Endothelial cell of umbilical vein (primary cell): ENCODE measurements at regions not wholly inside any gene's neighbourhood (a gene's known extent, or its start where the extent isn't known, plus 50 kb on each side); places are given as distances from the start of the nearest gene placed in this dataset.

ENCODE experiments used
- BruUV-seq: library from RNA; stranded (reverse); fragments of 400-500 nt; replicated peaks from 2 replicates; lab custom pipeline; 2021; lab: Mats Ljungman, UMichigan
- CTCF ChIA-PET: fragments of 300-600, 350-600 bp; sonication (Branson Sonifier 250); formaldehyde crosslinking; loops from one replicate; lab custom pipeline; 2021; ENCODE audit warnings: antibody characterized with exemption, inconsistent platforms; lab: Charles Lee
- POLR2A ChIA-PET: fragments of 300-600, 350-600 bp; sonication (Branson Sonifier 250); formaldehyde crosslinking; loops from one replicate; lab custom pipeline; 2021; ENCODE audit warnings: antibody characterized with exemption, inconsistent platforms; lab: Charles Lee
- DNase-seq: peaks from one replicate; pipeline ENCODE4 v3.0.0-alpha.2; 2011; ENCODE audit warnings: low read depth, low spot score
- FAIRE-seq: peaks from 2 replicates; lab custom pipeline; 2011; peaks lifted over from hg19 to GRCh38; lab: Jason Lieb, UNC
- H2AFZ ChIP-seq: 2 replicates; pipeline ENCODE4 v1.6.0; 2012; ENCODE audit warnings: low read depth, low read length, control low read depth, inconsistent platforms
- H3K27ac ChIP-seq: 2 replicates; pipeline ENCODE4 v1.5.1; 2011; ENCODE audit warnings: low read depth, mild to moderate bottlenecking, control low read depth, low read length, moderate library complexity; ENCODE audit not compliant: insufficient read depth
- H3K27me3 ChIP-seq, 2 experiments: 2 replicates each; pipeline versions ENCODE4 v1.6.0 to v1.6.1; 2011; ENCODE audit warnings: low read length in 2 of 2, mixed read lengths in 1 of 2; ENCODE audit not compliant: control insufficient read depth in 2 of 2, insufficient read depth in 2 of 2
- H3K36me3 ChIP-seq, 2 experiments: 2 replicates in 1 of 2; 3 replicates in 1 of 2; pipeline ENCODE4 v1.5.1; 2011; ENCODE audit warnings: low read length in 2 of 2, mild to moderate bottlenecking in 1 of 2, moderate library complexity in 1 of 2; ENCODE audit not compliant: control insufficient read depth in 2 of 2, insufficient read depth in 2 of 2; ENCODE audit errors: extremely low read depth in 1 of 2
- H3K4me1 ChIP-seq: 3 replicates; pipeline ENCODE4 v1.5.1; 2011; ENCODE audit warnings: mild to moderate bottlenecking, low read length; ENCODE audit not compliant: control insufficient read depth, insufficient read depth; ENCODE audit errors: extremely low read depth
- H3K4me2 ChIP-seq: 2 replicates; pipeline ENCODE4 v1.6.1; 2011; ENCODE audit warnings: low read length, control low read depth, mixed read lengths; ENCODE audit not compliant: insufficient read depth
- H3K4me3 ChIP-seq, 3 experiments: fragments of 200-600 bp in 1 of 3; sonication (generic), shearing (Covaris generic) in 1 of 3; replicated peaks in 1 of 3; 2 replicates each; pipeline ENCODE4 v1.5.1; 2011 to 2016; ENCODE audit warnings: control low read depth in 3 of 3, low read length in 3 of 3, mild to moderate bottlenecking in 2 of 3, inconsistent platforms in 1 of 3, low read depth in 1 of 3, moderate library complexity in 1 of 3; ENCODE audit not compliant: insufficient read depth in 1 of 3
- H3K79me2 ChIP-seq: 2 replicates; pipeline ENCODE4 v1.6.0; 2012; ENCODE audit warnings: low read length, inconsistent platforms; ENCODE audit not compliant: control insufficient read depth, insufficient read depth
- H3K9ac ChIP-seq: replicated peaks from 2 replicates; pipeline ENCODE3; 2011; ENCODE audit warnings: low read length, control low read depth; ENCODE audit not compliant: insufficient read depth; ENCODE audit errors: extremely low read depth
- H3K9me1 ChIP-seq: replicated peaks from 3 replicates; pipeline ENCODE4 v1.6.0; 2011; ENCODE audit warnings: mild to moderate bottlenecking, low read length; ENCODE audit not compliant: control insufficient read depth, insufficient read depth; ENCODE audit errors: extremely low read depth
- H3K9me3 ChIP-seq: replicated peaks from 2 replicates; pipeline ENCODE4 v1.5.1; 2012; ENCODE audit warnings: low read length, inconsistent platforms; ENCODE audit not compliant: control insufficient read depth, insufficient read depth
- H4K20me1 ChIP-seq: replicated peaks from 2 replicates; pipeline ENCODE3; 2011; ENCODE audit warnings: mild to moderate bottlenecking, low read length; ENCODE audit not compliant: control insufficient read depth, insufficient read depth; ENCODE audit errors: extremely low read depth
- CTCF ChIP-seq, 2 donors: IDR thresholded peaks; 1 replicate in 1 of 2; 2 replicates in 1 of 2; pipeline ENCODE4 v1.5.1; 2011; ENCODE audit warnings: low read length in 2 of 2, mild to moderate bottlenecking in 2 of 2, moderate library complexity in 2 of 2, control low read depth in 1 of 2, inconsistent platforms in 1 of 2, low read depth in 1 of 2; ENCODE audit not compliant: insufficient read depth in 1 of 2; ENCODE audit errors: extremely low read depth in 1 of 2
- EZH2 ChIP-seq: IDR thresholded peaks from 2 replicates; pipeline ENCODE4 v1.6.1; 2012; ENCODE audit warnings: borderline replicate concordance, low read depth, mild to moderate bottlenecking, moderate library complexity, low read length, inconsistent platforms; ENCODE audit not compliant: severe bottlenecking
- FOS ChIP-seq: IDR thresholded peaks from 2 replicates; pipeline ENCODE4 v1.6.1; 2011; ENCODE audit warnings: mild to moderate bottlenecking, low read length, moderate library complexity, borderline replicate concordance; ENCODE audit not compliant: insufficient read depth
- GATA2 ChIP-seq: IDR thresholded peaks from 2 replicates; pipeline ENCODE4 v1.7.0; 2011; ENCODE audit warnings: low read depth, mild to moderate bottlenecking, moderate library complexity, mixed read lengths, low read length; ENCODE audit not compliant: insufficient read length, insufficient read depth
- JUN ChIP-seq: IDR thresholded peaks from 2 replicates; pipeline ENCODE4 v1.6.1; 2011; ENCODE audit warnings: borderline replicate concordance, low read depth; ENCODE audit not compliant: insufficient read length, insufficient read depth
- MAX ChIP-seq: IDR thresholded peaks from 2 replicates; pipeline ENCODE4 v1.6.1; 2011; ENCODE audit not compliant: insufficient read depth, insufficient read length
- MYC ChIP-seq: IDR thresholded peaks from one replicate; pipeline ENCODE4 v1.6.1; 2011; ENCODE audit warnings: mild to moderate bottlenecking, low read depth, low read length
- POLR2A ChIP-seq: IDR thresholded peaks from 2 replicates; pipeline ENCODE4 v1.6.1; 2012; ENCODE audit warnings: low read depth, mild to moderate bottlenecking, control low read depth, low read length
- POLR2AphosphoS5 ChIP-seq: IDR thresholded peaks from 2 replicates; pipeline ENCODE4 v1.6.1; 2012; ENCODE audit warnings: low read depth, mild to moderate bottlenecking, control low read depth, low read length, moderate library complexity; ENCODE audit not compliant: insufficient read depth
- dilution Hi-C: fragments of 300-500 bp; cut with MboI; formaldehyde crosslinking; loops from one replicate; pipeline ENCODE4 v1.15.0; 2019; ENCODE audit warnings: low sequenced_read_pairs; ENCODE audit not compliant: extremely low pct_ligation_motif_present
- intact Hi-C: fragments of 100-400 bp; cut with micrococcal nuclease; formaldehyde crosslinking; loops from one replicate; pipeline ENCODE4 v1.10.0; 2022

- Histone ChIP-seq H2AFZ (no peak overlapping the region), H3K79me2 (no peaks in the 10 kb centered on the region), H3K9me3 (no peaks in the 10 kb centered on the region), H4K20me1 (no peaks in the 10 kb centered on the region), H3K27ac (no peak overlapping the region), H3K9ac (no peak overlapping the region), H3K36me3 (no peaks in the 10 kb centered on the region), H3K4me1 (no peaks in the 10 kb centered on the region), H3K27me3 (no peaks in the 10 kb centered on the region), H3K9me1 (no peaks in the 10 kb centered on the region), H3K4me3 (no peak overlapping the region), H3K4me2 (no peak overlapping the region)
- DNase-seq (no peak), FAIRE-seq (no peak)
- intact Hi-C loops (no loop called here), dilution Hi-C loops (no loop called here)
- BruUV-seq = no TSS peak
- TF ChIP-seq MAX = no peak
- TF ChIP-seq GATA2 = no peak
- TF ChIP-seq JUN = no peak
- no peak for TF ChIP-seq CTCF (IDR thresholded peaks at IDR 0.05; ENCODE audit: extremely low read depth in 1 of 2, insufficient read depth in 1 of 2, low read depth in 1 of 2, low read length in 2 of 2)
- TF ChIP-seq POLR2A = no peak
- TF ChIP-seq POLR2AphosphoS5 = no peak
- TF ChIP-seq MYC = no peak
- TF ChIP-seq FOS = no peak
- no peak for TF ChIP-seq EZH2
- CTCF ChIA-PET = no interaction called here
- POLR2A ChIA-PET = no interaction called here
Measured at GRCh38 chr10:78912361-78913218, 156.2 kb upstream of the ZMIZ1 start.
